Epidermal melanocyte (primary cell): ENCODE measurements at regions not wholly inside any gene's neighbourhood (a gene's known extent, or its start where the extent isn't known, plus 50 kb on each side); places are given as distances from the start of the nearest gene placed in this dataset.
"Not testable (repeated sequence)": the region's sequence is repeated elsewhere in the genome, so short reads cannot be mapped to it uniquely, and the experiment has no call there.

Experiments used
- DNase-seq: peaks from one replicate; pipeline ENCODE4 v3.0.0; 2011; ENCODE audit warnings: low spot score; ENCODE audit not compliant: insufficient read length

DNA sequence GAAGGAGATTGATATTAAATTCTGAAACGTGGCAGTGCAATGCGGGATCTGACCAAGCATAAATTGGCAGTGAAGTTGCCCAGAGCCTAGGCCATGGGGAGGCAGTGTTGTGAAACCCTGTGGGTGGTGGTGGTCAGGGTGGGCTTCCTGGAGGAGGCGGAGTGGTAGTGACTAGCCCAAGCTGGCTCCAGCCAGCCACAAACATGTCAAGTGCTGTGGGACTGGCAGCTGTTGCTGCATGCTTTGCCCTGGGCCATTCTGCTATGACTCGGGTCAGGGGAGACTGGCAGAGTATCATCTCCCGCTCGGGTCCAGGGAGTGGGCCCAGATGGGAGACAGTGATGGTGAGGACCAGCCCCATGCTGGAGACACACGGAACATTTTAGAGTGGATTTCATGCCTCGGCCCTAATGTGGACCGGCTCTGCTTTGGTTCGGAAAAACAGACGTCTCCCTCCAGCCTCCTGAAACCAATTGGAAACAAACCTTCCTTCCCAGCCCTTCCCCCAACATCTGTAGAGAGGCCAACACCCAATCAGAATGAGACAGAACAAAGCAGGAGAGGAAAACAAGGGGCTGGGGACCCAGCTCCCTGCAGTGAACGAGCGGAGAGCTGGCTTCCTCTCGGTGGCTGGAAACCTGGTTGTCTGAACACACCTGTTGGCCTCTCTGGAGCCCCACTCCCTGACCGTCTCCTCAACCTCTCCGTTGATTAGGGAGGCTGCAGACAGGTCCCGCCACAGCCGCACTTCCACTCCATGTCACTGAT, 58.2 kb downstream of the TMEM270 start:
- DNase-seq, result no peak

DNA sequence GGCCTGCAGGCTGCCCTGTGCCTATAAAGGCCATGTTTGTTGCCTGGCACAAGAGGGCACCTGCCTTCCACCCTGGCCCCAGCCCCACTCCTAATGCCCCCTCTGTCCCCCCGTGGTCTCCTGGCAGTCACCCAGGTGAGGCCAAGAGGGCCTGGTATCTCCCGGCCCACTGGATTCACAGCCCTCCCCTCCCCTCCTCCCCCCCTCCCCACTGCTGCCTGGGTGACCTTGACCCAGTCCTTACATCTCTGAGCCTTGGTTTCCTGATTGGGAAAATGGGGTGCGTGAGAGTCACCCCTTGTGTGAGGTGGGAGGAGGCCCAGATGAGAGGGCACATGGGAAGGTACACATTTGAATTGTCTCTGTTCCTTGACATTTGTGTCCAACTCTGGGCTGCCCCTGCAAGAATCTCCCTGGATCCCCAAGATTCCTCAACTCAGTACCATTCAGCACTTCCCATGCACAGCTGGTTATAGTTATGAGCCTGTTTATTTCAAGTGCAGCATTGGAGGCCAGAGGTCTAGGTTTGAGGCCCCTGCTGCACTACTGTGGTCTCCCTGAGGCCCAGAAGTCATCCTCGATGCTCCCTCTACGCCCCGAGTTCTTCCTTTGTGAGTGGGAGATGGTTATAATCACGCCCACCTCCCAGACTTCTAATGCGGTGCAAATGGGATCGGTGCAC, 58.9 kb downstream of the TMEM270 start:
- DNase-seq, result no peak

DNA sequence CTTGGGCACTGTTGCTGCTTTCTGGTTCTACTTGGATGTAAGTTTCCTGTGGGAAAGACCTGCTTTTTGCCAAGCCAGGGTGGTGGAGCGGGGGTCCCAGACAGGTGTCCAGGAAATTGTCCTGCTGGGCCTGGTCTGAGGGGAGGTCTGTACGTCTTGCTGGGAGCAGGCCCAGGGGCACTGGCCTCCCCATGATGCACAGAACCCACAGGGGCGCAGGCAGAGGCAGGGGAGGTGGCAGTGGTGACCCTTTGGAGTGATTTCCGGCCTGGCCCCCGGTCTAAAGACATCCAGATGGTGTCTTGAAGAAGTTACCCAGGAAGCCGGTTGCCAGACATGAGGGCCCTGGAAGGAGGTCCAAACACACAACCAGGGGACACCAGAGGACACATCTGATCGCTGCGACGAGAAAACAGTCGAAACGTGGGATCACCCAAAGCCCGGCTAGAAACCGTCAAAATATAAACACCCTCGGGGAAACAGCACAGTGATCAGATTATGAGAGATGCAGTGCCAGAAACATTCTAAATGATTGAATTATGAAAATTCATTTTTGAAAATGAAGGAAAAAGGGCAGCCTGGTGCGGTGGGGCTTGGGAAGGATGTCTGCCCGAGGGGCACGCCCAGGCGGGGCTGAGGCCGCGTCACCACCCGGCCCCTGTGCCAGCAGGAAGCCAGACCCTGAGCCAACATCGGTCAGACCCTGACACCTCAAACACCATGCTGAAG, 59.6 kb downstream of the TMEM270 start:
- DNase-seq, result no peak

DNA sequence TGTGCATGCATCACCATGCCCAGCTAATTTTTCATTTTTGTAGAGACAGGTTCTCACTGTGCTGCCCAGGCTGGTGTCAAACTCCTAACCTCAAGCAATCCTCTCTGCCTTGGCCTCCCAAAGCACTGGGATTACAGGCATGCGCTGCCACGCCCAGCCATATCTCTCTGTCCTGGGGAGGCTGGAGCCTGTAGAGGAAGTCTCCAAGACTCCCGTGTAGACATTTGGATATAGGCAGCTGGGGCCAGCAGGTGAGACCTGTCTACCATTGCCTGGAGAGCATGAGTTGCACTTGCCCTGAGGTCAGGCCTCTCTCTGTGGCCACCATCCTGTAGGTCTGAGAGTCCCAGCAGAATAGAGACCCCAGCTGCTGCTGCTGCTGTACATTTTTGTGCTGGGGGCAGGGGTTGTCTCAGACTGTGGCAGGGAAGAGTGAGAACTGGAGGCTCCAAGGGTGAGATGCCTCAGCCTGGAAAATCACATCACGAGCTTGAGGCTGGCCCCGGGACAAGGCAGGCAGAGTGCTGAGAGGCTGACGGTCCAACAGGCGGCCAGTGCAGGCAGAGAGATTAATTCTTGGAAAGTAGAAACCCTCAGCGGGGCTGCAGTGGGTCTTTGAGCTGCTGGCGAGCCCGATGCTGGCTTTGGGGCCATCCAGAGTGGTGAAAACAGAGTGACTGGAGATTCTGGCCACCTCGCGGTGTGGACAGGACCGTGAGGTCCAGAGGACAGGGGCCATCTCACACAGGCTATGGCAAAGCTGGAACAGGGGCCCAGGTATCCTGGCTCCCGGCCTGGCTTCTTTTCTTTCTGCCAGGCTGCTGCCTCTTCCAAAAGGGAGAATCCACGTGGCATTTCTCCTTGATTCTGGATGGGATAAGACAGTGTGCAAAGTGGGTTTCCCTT, 60.9 kb downstream of the TMEM270 start:
- DNase-seq, result no peak

GRCh38 chr7:73928644-73929043, 67.7 kb downstream of the TMEM270 start:
- not testable (repeated sequence) for DNase-seq

GRCh38 chr7:73931502-73931901, 70.5 kb downstream of the TMEM270 start:
- DNase-seq, result no peak

- no peak for DNase-seq
Measured at GRCh38 chr7:73932364-73932763, 71.4 kb downstream of the TMEM270 start.

DNA sequence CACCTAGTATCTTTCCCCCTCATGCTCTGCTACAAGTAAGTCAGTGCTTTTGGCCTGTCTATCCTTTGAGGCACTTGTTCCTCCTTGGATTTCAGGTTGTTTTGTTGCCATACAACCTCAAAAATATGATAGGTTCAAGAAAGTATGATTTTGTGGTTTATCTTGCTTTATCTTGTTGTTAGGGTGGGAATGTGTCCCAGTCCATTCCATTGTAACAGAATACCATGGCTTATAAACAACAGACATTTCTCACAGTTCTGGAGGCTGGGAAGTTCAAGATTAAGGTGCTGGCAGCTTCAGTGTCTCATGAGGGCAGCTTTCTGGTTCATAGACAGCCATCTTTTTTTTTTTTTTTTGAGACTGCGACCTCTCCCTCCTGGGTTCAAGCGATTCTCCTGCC, 72.1 kb downstream of the TMEM270 start:
- no peak for DNase-seq

- no peak for DNase-seq
Measured at GRCh38 chr7:73936967-73937366, 76.0 kb downstream of the TMEM270 start.

- not testable (repeated sequence) for DNase-seq
Measured at GRCh38 chr7:73937650-73938049, 76.7 kb downstream of the TMEM270 start.

- no peak for DNase-seq
Measured at GRCh38 chr7:73939528-73939927, 78.6 kb downstream of the TMEM270 start.

- DNase-seq, result no peak
Measured at GRCh38 chr7:73940701-73941238, 79.8 kb downstream of the TMEM270 start.

- no peak for DNase-seq
Measured at GRCh38 chr7:73941836-73942551, 81.0 kb downstream of the TMEM270 start.

- no peak for DNase-seq
Measured at GRCh38 chr7:73945022-73945421, 83.0 kb upstream of the ELN start.

DNA sequence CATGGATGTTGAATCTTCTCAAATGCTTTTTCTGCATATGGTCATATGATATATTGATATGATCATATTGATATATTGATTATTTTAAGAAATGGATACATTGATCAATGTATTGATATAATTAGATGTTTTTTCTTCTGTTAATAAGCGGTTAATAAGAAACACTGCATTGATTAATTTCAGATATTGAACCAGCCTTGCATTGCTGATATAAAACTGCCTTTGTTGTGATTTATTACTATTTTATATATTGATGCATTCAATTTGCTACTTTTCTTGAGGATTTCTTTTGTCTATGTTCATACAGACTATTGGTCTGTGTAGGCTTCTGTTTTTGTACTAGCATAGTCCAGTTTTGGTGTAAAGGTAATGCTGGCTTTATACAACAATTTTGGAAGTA, 79.7 kb upstream of the ELN start:
- DNase-seq, result no peak

GRCh38 chr7:73952266-73952665, 75.7 kb upstream of the ELN start:
- DNase-seq, result no peak

DNA sequence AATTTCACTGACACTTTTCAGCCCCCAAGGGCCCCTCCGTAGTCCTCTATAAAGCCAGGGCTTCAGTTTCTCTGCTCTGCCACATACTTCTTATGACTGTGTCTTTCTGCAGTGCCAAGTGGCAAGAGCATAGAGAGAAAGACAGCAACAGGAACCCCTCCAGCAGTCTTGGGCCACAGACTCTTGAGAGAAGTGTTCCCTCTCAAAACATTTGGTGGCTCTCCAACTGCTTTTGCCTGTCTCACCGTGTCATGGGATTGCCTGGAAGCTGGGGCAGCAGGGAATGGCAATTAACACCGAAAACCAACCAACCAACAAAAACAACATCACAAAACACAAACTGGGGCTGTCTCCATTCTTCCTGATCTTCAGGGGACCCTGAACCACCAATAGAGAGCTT, 73.8 kb upstream of the ELN start:
- no peak for DNase-seq

DNA sequence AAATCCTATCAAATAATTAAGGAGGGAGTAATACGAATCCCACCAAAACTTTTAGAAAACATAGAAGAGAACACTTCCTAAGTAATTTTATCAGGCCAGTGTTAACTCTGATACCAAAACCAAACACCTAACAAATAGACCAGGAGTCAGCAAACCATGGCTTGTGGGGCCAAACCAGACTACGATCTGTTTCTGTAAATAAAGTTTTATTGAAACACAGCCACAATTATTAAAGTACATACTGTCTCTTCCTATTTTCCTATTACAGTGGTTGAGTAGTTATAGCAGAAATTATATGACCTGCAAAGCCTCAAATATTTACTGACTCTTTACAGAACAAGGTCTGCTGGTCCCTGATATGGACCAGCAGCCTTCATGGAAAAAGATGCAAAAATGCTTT, 73.1 kb upstream of the ELN start:
- no peak for DNase-seq

DNA sequence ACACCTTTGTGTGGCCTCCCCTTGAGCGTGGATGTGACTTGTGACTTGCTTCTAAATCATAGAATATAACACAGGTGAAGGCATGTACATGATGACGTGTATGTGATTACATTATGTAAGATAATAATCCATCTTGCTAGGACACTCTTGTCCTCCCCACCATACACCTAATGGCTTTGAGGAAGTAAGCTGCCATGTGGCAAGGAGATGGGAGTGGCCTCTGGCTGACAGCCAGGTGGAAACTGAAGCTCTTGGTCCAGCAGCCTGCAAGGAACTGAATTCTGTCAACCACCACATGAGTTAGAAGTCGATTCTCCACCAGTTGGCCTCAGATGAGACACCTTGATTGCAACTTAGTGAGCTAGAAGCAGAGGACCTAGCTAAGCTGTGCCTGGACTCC, 67.4 kb upstream of the ELN start:
- DNase-seq, result no peak

DNA sequence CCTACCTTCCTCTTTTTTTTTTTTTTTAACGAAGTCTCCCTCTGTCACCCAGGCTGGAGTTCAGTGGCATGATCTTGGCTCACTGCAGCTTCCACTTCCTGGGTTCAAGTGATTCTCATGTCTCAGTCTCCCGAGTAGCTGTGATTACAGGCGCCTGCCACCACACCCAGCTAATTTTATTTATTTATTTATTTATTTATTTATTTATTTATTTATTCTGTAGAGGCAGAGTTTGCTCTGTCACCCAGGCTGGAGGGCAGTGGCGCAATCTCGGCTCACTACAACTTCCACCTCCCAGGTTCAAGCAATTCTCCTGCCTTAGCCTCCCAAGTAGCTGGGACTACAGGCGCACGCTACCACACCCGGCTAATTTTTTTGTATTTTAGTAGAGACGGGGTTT, 66.0 kb upstream of the ELN start:
- DNase-seq, result not testable (repeated sequence)
